Fibroblast of pulmonary artery (primary cell): ENCODE measurements at regions not wholly inside any gene's neighbourhood (a gene's known extent, or its start where the extent isn't known, plus 50 kb on each side); places are given as distances from the start of the nearest gene placed in this dataset.

Experiments used
- DNase-seq: peaks from one replicate; pipeline ENCODE4 v3.0.0-alpha.2; 2010; ENCODE audit warnings: low read depth
- H3K4me3 ChIP-seq: replicated peaks from 2 replicates; pipeline ENCODE4 v1.5.1; 2011; ENCODE audit warnings: low read depth, mild to moderate bottlenecking, control low read depth, low read length, moderate library complexity
- CTCF ChIP-seq: IDR thresholded peaks from 2 replicates; pipeline ENCODE4 v1.5.1; 2011; ENCODE audit warnings: mild to moderate bottlenecking, control low read depth, low read length, inconsistent platforms; ENCODE audit errors: missing control alignments

- H3K4me3 ChIP-seq, result no peak overlapping the region
- no peak for DNase-seq
- no peak for TF ChIP-seq CTCF
Measured at GRCh38 chr12:93078577-93078976, 149.5 kb upstream of the EEA1 start.

- TF ChIP-seq CTCF, result no peak
- DNase-seq, result no peak
- no peak overlapping the region for H3K4me3 ChIP-seq
Measured at GRCh38 chr12:93079271-93079670, 150.2 kb upstream of the EEA1 start.

- no peak overlapping the region for H3K4me3 ChIP-seq
- DNase-seq, result no peak
- no peak for TF ChIP-seq CTCF
Measured at GRCh38 chr12:93079976-93080375, 150.9 kb upstream of the EEA1 start.

GRCh38 chr12:93080452-93080851 is 151.4 kb upstream of the EEA1 start:
- DNase-seq, result no peak
- H3K4me3 ChIP-seq, result no peak overlapping the region
- TF ChIP-seq CTCF, result no peak

- DNase-seq, result peak; percentile 66
- no peak for TF ChIP-seq CTCF
- H3K4me3 ChIP-seq, result no peak overlapping the region
Measured at GRCh38 chr12:93080994-93081809, 152.1 kb upstream of the EEA1 start.

GRCh38 chr12:93081810-93082165 is 152.7 kb upstream of the EEA1 start:
- H3K4me3 ChIP-seq, result no peak overlapping the region
- TF ChIP-seq CTCF, result no peak
- DNase-seq, result no peak
